GM12864 (cell line): ENCODE measurements at regions not wholly inside any gene's neighbourhood (a gene's known extent, or its start where the extent isn't known, plus 50 kb on each side); places are given as distances from the start of the nearest gene placed in this dataset.

Source experiments
- DNase-seq: peaks from one replicate; pipeline ENCODE4 v3.0.0-alpha.2; 2011; ENCODE audit warnings: low read depth
- H3K4me3 ChIP-seq: 2 replicates; pipeline ENCODE4 v1.5.1; 2011; ENCODE audit warnings: mild to moderate bottlenecking, low read depth, low read length, control low read depth
- CTCF ChIP-seq: IDR thresholded peaks from 2 replicates; pipeline ENCODE4 v1.5.1; 2011; ENCODE audit warnings: low read depth, mild to moderate bottlenecking, moderate library complexity, low read length, control low read depth, inconsistent platforms; ENCODE audit errors: missing control alignments

- no peak for DNase-seq
- TF ChIP-seq CTCF, result no peak
- H3K4me3 ChIP-seq, result no peak overlapping the region
Measured at GRCh38 chr1:200474633-200475032, 64.8 kb upstream of the ZNF281 start.

GRCh38 chr1:200473698-200474371 lies 64.0 kb upstream of the ZNF281 start:
- peak; percentile 38 for DNase-seq
- H3K4me3 ChIP-seq, result peak overlapping the region; percentile 39
- TF ChIP-seq CTCF, result no peak

GRCh38 chr1:200471739-200472138 lies 61.9 kb upstream of the ZNF281 start:
- H3K4me3 ChIP-seq, result no peak overlapping the region
- DNase-seq, result no peak
- no peak for TF ChIP-seq CTCF

- no peak for TF ChIP-seq CTCF
- DNase-seq, result no peak
- H3K4me3 ChIP-seq, result no peak overlapping the region
Measured at GRCh38 chr1:200468264-200469001, 58.6 kb upstream of the ZNF281 start.

GRCh38 chr1:200464784-200465400 lies 55.1 kb upstream of the ZNF281 start:
- no peak for DNase-seq
- TF ChIP-seq CTCF, result no peak

More at GRCh38 chr1:200464784-200465400, 55.1 kb upstream of the ZNF281 start:
- no peak overlapping the region for H3K4me3 ChIP-seq
